Astrocyte (in vitro differentiated cells and primary cell): ENCODE measurements at regions not wholly inside any gene's neighbourhood (a gene's known extent, or its start where the extent isn't known, plus 50 kb on each side); places are given as distances from the start of the nearest gene placed in this dataset.
A peak's percentile ranks its signal among the peaks of the same experiment; 100 is the strongest.

Experiments
- DNase-seq: peaks from one replicate; pipeline ENCODE4 v3.0.0-alpha.2; 2010; ENCODE audit warnings: low read depth
- FAIRE-seq: peaks from 2 replicates; lab custom pipeline; 2011; peaks lifted over from hg19 to GRCh38; lab: Jason Lieb, UNC
- H2AFZ ChIP-seq: 2 replicates; pipeline ENCODE4 v1.6.0; 2012; ENCODE audit warnings: low read depth, low read length, inconsistent platforms
- H3K27ac ChIP-seq: 2 replicates; pipeline ENCODE4 v1.5.1; 2011; ENCODE audit warnings: low read depth, low read length, inconsistent platforms
- H3K27me3 ChIP-seq: 2 replicates; pipeline ENCODE4 v1.6.0; 2011; ENCODE audit warnings: low read length, inconsistent platforms; ENCODE audit not compliant: insufficient read depth
- H3K36me3 ChIP-seq: 2 replicates; pipeline ENCODE4 v1.5.1; 2011; ENCODE audit warnings: low read length, inconsistent platforms; ENCODE audit not compliant: insufficient read depth
- H3K4me1 ChIP-seq: 2 replicates; pipeline ENCODE4 v1.5.1; 2011; ENCODE audit warnings: low read length, inconsistent platforms; ENCODE audit not compliant: insufficient read depth
- H3K4me2 ChIP-seq: 2 replicates; pipeline ENCODE4 v1.6.0; 2012; ENCODE audit warnings: low read length, inconsistent platforms
- H3K4me3 ChIP-seq: 2 replicates; pipeline ENCODE4 v1.5.1; 2011; ENCODE audit warnings: low read depth, mild to moderate bottlenecking, low read length, inconsistent platforms; ENCODE audit not compliant: insufficient read depth
- H3K79me2 ChIP-seq: 2 replicates; pipeline ENCODE4 v1.6.0; 2012; ENCODE audit warnings: mild to moderate bottlenecking, low read length, inconsistent platforms; ENCODE audit not compliant: insufficient read depth
- H3K9ac ChIP-seq: 2 replicates; pipeline ENCODE4 v1.6.0; 2012; ENCODE audit warnings: mild to moderate bottlenecking, low read length, inconsistent platforms
- H3K9me3 ChIP-seq: 2 replicates; pipeline ENCODE4 v1.5.1; 2012; ENCODE audit warnings: low read depth, mild to moderate bottlenecking, low read length, inconsistent platforms; ENCODE audit not compliant: insufficient read depth
- H4K20me1 ChIP-seq: 2 replicates; pipeline ENCODE4 v1.6.0; 2012; ENCODE audit warnings: low read length, inconsistent platforms; ENCODE audit not compliant: insufficient read depth
- H3K27ac Mint-ChIP-seq: one replicate; pipeline ENCODE4 v1.8.0; 2021; ENCODE audit warnings: mild to moderate bottlenecking, mixed read lengths; ENCODE audit not compliant: unreplicated experiment
- H3K27me3 Mint-ChIP-seq: one replicate; pipeline ENCODE4 v1.8.0; 2021; ENCODE audit warnings: low read depth, mixed read lengths; ENCODE audit not compliant: unreplicated experiment
- H3K36me3 Mint-ChIP-seq: one replicate; pipeline ENCODE4 v1.8.0; 2021; ENCODE audit warnings: low read depth, mixed read lengths; ENCODE audit not compliant: unreplicated experiment
- H3K4me1 Mint-ChIP-seq: one replicate; pipeline ENCODE4 v1.8.0; 2021; ENCODE audit warnings: low read depth, mixed read lengths; ENCODE audit not compliant: unreplicated experiment
- H3K4me3 Mint-ChIP-seq: one replicate; pipeline ENCODE4 v1.8.0; 2021; ENCODE audit warnings: mild to moderate bottlenecking, moderate library complexity, mixed read lengths; ENCODE audit not compliant: unreplicated experiment
- H3K9me3 Mint-ChIP-seq: one replicate; pipeline ENCODE4 v1.8.0; 2021; ENCODE audit warnings: mild to moderate bottlenecking, mixed read lengths; ENCODE audit not compliant: unreplicated experiment
- CTCF ChIP-seq: IDR thresholded peaks from 2 replicates; pipeline ENCODE4 v1.5.1; 2011; ENCODE audit warnings: low read depth, mild to moderate bottlenecking, inconsistent platforms, low read length, moderate library complexity; ENCODE audit not compliant: insufficient read depth
- EZH2 ChIP-seq: IDR thresholded peaks from 2 replicates; pipeline ENCODE4 v1.6.1; 2012; ENCODE audit warnings: mild to moderate bottlenecking, low read length, inconsistent platforms; ENCODE audit not compliant: insufficient read depth

- Mint-ChIP-seq H3K9me3 (peaks cover 2% of the 10 kb centered on the region), H3K27me3 (no peaks in the 10 kb centered on the region), H3K4me1 (peaks cover 19% of the 10 kb centered on the region), H3K27ac (no peak overlapping the region), H3K4me3 (no peak overlapping the region), H3K36me3 (no peaks in the 10 kb centered on the region)
- DNase-seq (no peak), FAIRE-seq (no peak)
- Histone ChIP-seq H4K20me1 (no peaks in the 10 kb centered on the region), H3K4me3 (no peak overlapping the region), H3K4me1 (peaks cover 6% of the 10 kb centered on the region), H2AFZ (no peak overlapping the region), H3K27ac (no peak overlapping the region), H3K79me2 (no peaks in the 10 kb centered on the region), H3K9ac (no peak overlapping the region), H3K4me2 (no peak overlapping the region), H3K27me3 (no peaks in the 10 kb centered on the region), H3K9me3 (no peaks in the 10 kb centered on the region), H3K36me3 (no peaks in the 10 kb centered on the region)
- no peak for TF ChIP-seq CTCF
- TF ChIP-seq EZH2: no peak
Observed at GRCh38 chr5:13595978-13596377, 348.5 kb downstream of the DNAH5 start.

GRCh38 chr5:13591621-13592020, 352.9 kb downstream of the DNAH5 start:
- Mint-ChIP-seq H3K4me3 (no peak overlapping the region), H3K27ac (peak overlapping the region; percentile 97), H3K27me3 (no peaks in the 10 kb centered on the region), H3K4me1 (peaks cover 25% of the 10 kb centered on the region), H3K9me3 (peaks cover 2% of the 10 kb centered on the region), H3K36me3 (no peaks in the 10 kb centered on the region)
- no peak overlapping the region for H3K27ac ChIP-seq
- H3K4me3 ChIP-seq: no peak overlapping the region
- H4K20me1 ChIP-seq: no peaks in the 10 kb centered on the region
- H3K9me3 ChIP-seq: no peaks in the 10 kb centered on the region
- TF ChIP-seq EZH2 (no peak), CTCF (no peak)
- H3K4me2 ChIP-seq: peak overlapping the region; percentile 31
- no peaks in the 10 kb centered on the region for H3K27me3 ChIP-seq
- no peaks in the 10 kb centered on the region for H3K79me2 ChIP-seq
- no peaks in the 10 kb centered on the region for H3K36me3 ChIP-seq
- no peak overlapping the region for H3K9ac ChIP-seq
- peaks cover 5% of the 10 kb centered on the region for H3K4me1 ChIP-seq
- H2AFZ ChIP-seq: no peak overlapping the region
- DNase-seq: peak; percentile 91
- FAIRE-seq: peak; percentile 65

- H3K9me3 Mint-ChIP-seq: no peaks in the 10 kb centered on the region
- DNase-seq (no peak), FAIRE-seq (no peak)
- no peaks in the 10 kb centered on the region for H3K36me3 Mint-ChIP-seq
- no peak for TF ChIP-seq CTCF
- TF ChIP-seq EZH2: no peak
- no peaks in the 10 kb centered on the region for H4K20me1 ChIP-seq
- H3K9ac ChIP-seq: no peak overlapping the region
- H3K9me3 ChIP-seq: no peaks in the 10 kb centered on the region
- no peaks in the 10 kb centered on the region for H3K27me3 ChIP-seq
- H3K27ac Mint-ChIP-seq: no peak overlapping the region
- H3K27ac ChIP-seq: no peak overlapping the region
- no peaks in the 10 kb centered on the region for H3K27me3 Mint-ChIP-seq
- H3K4me3 ChIP-seq: no peak overlapping the region
- no peaks in the 10 kb centered on the region for H3K79me2 ChIP-seq
- no peaks in the 10 kb centered on the region for H3K36me3 ChIP-seq
- no peak overlapping the region for H2AFZ ChIP-seq
- no peak overlapping the region for H3K4me2 ChIP-seq
- no peaks in the 10 kb centered on the region for H3K4me1 ChIP-seq
- H3K4me1 Mint-ChIP-seq: peaks cover 7% of the 10 kb centered on the region
- no peak overlapping the region for H3K4me3 Mint-ChIP-seq
Observed at GRCh38 chr5:13585324-13585723, 359.2 kb downstream of the DNAH5 start.
